NCI-H748 treated with DMSO at 0.1 percent for 48 hours (cell line): ENCODE measurements at regions not wholly inside any gene's neighbourhood (a gene's known extent, or its start where the extent isn't known, plus 50 kb on each side); places are given as distances from the start of the nearest gene placed in this dataset.

Experiments
- DNase-seq: peaks from one replicate; lab custom pipeline; 2025; lab: John Stamatoyannopoulos, UW

DNA sequence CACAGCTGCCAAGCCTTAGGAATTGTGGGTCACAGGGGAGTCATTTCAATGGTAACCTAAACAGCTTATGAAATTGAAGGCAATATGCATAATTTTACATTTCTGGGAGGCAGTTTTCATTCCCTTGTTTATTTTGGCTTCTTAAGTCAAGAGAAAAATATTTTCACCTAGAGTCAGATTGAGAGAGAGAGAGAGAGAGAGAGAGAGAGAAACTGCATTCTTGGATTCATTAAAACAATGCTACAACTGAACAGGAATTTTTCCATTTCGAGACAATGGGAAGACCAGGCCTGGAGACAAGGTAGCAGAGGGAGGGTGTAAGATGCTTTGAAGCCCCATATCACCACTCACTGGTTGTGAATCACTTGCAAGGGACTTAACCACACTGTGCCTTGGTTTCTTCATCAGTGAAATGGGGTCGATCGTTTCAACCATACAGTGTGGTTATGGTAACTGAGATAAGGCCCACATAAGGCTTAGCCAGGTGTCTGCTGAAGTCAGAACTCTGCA lies 224.7 kb upstream of the IRX3 start:
- DNase-seq = no peak

DNA sequence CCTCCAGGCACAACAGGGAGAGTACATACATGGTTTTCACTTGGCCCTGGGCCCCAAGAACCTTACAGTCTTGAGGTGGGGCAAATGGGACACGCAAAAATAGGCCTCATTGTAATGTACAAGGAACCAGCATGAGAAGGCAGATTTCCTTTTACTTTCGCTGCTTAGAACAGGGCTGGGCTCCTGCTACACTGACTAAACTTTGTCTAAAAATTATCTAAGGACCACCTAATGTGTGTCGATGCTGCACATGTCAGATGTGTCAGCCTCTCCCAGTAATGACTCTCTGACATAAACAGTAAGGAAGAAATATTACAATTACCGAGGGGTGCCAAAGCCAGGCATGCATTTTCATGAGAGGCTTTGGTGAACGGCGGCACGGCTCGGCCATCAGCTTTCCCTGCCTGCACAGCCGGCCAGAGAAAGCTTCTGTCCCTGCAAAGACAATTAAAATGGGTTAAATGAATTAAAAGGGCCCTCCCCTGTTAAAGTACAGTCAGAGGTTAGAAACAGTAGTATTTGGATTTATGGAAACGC lies 224.2 kb upstream of the IRX3 start:
- no peak for DNase-seq

DNA sequence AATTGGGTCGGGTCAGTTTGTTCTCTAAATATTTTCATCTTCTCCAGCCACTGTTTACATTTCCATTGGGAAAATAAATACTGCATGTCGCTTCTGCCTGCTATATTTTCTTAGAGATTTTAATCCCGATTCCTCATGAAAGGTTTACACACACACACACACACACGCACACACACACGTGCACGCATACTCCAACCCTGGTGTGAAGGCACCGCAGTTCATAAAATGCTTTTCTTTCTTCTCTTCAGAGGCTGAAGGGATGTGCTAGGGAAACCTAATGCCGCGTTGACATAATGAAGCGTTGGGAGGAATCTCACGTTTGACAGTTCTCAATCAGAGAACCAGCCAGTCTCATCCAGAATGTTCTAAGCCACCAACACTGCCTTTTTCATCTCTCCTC lies 222.9 kb upstream of the IRX3 start:
- DNase-seq = no peak

DNA sequence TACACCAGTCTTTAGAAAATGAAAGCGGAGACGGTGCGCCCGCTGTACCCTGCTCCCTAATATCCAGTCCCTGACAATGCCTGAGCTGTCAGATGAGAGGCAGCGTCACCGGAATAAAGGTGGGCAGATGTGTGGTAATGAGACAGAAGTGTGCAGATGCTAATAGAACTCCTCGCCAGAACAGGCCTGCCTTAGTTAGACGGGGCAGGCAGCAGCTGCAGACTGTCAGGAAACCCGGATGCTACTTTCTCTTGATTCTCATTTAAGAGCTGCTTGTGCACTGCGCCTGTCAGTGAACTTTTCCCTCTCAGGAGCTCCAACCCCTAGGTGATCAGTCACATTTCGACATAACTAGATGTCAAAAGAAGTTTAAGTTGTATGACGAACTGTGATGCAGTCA lies 221.8 kb upstream of the IRX3 start:
- no peak for DNase-seq

DNA sequence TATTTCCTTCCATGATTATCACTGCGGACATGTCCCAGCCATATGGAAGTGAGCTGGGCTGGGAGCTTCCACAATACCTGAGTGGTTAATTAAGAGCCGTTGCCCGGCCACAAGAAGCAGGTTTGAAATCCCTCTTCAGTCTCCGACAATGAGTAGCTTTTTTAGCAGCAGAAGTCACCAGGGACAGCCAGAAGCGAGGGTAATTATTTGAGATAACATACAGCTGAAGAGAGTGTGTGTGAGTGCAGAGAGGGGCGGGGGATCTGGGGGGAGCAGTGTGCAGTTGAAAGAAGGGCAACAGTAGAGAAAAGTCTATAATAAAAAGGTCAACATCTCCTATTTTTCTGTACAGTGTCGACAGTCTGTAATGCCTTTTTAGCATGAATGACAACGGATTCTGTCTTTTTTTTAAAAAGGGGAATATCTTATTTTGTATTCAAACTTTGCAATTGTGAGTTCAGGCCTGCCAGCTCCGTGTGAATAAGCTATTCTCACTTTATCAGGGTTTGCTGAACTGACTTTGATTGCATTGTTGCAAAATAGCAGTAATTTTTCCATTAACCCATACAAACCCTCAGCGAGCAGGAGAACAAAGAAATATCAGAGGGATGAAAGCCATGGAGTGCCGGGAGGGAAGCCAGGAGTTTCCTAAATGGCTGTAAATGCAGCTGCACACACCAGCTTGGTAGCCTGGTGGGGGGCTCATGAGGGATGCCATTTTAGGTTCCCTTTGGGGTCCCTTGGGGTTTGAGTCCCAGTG lies 220.3 kb upstream of the IRX3 start:
- peak; percentile 77 for DNase-seq

DNA sequence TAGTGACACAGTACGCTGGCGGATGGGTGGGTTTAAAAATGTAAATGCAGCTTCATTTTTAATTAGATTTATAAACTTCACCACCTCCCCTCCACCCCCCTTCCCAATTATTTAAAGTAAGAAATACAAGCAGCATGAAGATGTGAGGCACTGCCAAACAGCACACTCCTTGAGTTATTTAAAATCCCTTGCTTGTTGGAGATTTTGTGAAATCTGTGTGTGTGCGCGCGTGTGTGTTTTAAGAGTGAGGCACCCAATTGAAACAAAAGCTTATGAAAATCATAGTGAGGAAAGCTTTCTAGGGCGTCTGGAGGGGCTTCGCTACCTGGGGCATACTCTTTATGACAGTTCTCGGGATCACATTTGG lies 219.6 kb upstream of the IRX3 start:
- DNase-seq = no peak

DNA sequence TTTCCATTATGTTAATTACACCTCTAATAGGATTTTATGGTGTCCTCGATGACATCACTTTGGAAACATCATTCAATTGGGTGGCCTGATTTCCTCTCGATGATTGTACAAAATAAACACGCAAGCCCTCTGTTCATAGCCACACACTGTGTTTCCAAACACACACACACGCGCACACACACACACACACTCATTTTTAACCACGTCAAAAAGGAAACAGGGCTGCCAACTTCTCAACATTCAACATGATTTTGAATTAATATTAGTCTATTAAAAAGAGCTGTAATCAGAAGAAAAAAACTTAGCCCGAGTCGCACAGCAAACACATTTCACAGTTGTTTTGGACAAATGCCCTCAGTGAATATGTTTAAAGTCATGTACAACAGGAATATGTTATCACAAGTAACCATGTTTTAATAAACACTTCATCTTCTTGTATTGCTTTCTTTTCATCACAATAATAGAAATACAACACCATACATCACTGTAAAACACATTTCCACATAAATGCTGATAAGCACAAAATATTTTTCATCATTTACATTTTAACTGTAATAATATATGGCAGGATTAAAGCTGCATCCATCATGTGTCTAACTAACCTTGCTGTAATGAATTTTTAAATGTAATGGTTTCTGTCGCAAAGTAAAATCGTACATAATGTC lies 219.1 kb upstream of the IRX3 start:
- DNase-seq = peak; percentile 30

DNA sequence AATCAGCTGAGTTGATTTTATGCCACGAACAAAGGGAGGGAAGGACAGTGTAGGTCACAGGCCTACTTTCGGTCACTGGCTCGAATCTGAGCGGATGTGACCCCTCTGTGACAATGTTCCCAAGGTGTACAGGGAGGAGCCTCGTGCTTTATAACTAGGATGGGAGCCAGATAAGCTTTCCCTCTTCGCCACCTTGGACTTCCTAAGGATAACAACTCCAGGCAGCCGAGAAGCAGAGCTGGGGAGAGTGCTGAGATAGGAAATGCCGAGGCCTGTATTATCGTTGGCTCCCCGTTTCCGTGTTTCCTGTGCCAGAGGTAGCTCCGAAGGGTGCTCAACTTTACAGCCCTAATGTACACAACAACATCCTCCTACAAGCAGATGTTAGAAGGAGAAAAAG lies 217.8 kb upstream of the IRX3 start:
- DNase-seq = peak; percentile 29

DNA sequence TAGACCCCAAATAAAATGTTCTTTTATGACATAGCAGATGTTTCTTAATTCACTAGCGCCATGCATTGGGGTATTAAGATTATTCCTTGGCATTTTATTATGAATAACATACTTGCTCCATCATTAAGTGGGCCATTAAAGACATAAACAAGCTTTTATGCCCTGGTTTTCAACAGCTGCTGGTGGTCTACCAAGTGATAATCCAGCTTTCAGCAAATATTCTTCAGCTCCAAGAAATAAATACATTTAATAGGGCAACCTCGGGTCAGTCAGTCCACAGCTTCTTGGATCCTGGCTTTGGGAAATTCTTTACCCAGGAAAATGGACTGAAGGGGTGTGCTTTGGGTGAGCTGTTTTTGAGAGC lies 217.3 kb upstream of the IRX3 start:
- DNase-seq = no peak

DNA sequence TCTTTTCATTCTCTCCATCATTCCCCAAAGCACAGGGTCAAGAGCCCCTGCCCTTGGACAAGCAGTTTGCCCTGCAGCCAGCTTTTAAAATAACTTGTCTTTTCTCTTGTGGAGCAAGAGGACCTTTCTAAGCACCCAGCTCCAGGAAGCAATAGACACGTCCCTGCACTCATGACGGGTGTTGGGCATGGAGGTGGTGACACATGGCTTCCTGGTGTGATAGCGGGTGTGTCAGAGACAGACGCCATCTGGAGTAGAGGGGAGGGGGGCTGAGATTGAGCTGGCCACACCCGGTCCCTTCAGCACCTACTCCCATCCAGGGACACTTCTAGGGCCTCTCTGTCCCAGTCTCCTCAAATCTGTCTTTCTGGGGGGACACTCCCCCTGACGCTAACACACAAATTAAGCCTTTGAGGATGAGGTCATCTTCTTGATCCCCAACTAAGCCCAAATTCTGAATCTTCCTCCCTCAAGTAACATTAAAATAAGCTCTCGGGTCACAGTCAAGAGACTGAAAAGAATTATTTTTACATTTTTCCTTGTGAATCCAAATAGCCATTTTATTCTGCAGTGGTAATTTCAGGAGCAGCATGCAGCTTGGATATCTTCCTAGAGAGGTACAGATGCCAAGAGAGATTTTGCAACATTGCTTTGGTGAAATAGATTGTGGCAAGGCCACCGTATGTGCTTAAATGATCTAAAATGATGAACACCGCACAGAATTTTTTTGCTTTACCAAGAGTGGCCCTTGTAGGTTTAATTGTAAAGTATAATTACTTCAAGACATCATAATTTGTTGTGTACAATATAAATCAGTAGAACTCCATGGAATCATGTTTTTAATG lies 216.6 kb upstream of the IRX3 start:
- peak; percentile 12 for DNase-seq

DNA sequence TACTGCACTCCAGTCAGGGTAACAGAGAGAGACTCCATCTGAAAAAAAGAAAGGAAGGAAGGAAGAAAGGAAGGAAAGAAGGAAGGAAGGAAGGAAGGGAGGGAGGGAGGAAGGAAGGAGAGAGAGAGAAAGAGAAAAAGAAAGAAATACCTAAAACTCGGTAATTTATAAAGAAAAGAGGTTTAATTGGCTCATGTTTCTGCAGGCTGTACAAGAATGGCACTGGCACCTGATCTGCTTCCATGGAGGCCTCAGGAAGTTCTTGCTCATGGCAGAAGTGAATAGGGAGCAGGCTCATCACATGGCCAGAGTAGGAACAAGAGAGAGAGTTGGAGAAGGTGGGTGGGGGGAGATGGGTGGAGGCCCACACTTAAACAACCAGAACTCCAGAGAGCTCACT lies 215.2 kb upstream of the IRX3 start:
- no peak for DNase-seq

DNA sequence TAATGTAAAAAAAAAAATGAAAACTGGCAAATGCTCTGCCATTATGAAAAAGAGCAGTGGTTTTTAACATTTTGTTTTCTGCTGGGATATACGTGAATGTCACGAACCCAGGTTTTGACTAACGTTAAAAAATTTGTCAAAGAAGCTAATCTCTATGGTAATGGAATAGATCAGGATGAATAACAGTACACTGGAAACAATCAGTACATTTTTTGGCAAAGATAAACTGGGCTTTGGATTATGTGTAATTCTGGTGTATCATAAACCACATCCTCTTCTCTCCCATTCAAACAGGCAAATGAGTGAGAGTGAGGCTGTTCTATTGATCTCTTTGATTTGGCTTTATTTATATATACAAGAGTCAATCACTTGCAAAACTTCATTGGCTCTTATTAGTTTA lies 207.0 kb upstream of the IRX3 start:
- no peak for DNase-seq

DNA sequence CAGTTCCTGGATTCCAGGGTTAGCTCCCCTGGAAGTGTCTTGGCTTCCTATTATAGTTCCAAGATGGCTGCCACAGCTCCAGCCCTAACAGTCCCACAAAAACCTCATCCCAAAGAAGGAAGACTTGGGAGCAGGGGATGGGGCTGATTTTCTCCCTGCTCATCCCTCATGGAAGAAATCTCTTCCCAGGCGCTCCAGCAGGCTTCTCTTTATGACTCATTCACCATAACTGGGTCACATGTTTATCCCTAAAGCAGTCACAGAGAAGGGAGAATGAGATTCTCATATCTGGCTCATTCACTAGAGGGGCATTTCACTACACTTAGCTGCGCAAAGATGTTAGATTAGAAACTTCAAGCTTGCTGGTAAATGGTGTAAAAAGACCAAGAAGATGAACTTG lies 206.5 kb upstream of the IRX3 start:
- no peak for DNase-seq

DNA sequence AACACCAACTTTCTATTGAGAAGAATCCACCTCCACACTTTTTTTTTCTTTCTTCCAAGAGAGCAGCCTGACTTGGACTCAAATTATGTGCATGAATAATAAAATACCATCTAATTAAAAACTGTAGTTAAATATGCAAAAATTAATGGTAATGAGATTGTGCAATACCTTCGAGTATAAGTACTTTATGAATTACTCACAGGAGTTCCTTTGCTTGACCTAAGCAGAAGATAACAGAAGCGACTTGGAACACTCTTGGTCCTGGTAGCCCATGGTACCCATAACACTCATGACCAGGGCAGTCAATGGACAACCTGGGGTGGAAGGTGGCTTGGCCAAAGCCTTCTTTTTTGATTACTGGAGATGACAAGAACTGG lies 203.5 kb upstream of the IRX3 start:
- no peak for DNase-seq

DNA sequence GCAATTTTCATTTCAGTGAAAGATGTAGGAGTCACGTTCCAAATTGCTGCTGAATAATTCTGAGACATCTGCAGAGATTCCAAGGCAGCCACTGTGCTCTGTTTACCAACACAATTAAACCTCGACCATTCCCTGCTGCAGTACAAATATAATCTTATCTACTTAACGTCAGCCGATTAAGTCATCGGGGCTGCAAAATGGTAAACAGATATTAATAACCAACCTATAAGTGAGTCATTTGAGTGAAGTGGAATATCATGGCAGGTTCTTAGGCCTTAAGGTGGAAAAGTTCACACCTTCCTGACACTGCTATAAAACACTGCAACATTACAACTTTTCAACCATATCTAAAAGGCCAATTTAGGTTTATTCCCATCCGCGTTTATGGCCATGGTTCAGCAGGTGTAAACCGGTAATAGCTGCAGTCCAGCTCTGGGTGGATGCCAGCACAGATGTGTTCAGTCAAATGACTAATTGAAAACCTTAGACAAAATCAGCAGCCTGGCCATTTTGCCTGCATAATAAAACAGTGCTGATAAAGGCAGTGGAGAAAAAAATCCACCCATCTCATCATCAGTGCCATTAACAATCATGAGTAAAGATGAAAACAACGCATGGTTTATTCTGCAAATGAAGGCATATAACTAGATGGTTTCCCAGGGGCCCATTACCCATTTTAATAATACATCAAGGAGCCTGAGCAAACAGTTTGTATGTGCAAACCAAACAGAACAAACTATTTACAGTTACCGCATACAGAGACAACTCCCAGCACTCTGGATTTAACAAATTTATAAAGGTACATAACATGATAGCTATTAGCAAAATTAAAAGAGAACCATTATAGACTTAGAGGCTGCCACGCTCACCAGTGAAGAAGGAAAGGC lies 202.9 kb upstream of the IRX3 start:
- peak; percentile 94 for DNase-seq

DNA sequence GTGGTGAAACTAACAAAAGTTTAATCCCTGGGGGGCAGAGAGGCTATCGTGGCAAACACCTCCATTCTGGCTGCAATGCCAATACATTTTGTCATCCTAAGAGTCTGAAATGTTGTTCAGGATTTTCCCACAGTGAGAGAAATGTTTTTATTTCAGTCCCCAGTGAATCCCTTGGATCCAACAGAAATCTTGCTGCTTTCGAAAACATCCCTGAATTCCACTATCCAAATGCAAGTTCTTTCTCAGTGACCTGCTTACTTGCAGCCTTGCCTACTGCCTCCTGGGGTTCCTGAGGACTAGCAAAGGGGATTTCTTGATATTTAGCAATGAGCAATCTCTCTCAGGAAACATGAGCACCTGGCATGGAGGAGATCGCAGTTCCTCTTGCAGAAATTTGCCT lies 202.1 kb upstream of the IRX3 start:
- no peak for DNase-seq

DNA sequence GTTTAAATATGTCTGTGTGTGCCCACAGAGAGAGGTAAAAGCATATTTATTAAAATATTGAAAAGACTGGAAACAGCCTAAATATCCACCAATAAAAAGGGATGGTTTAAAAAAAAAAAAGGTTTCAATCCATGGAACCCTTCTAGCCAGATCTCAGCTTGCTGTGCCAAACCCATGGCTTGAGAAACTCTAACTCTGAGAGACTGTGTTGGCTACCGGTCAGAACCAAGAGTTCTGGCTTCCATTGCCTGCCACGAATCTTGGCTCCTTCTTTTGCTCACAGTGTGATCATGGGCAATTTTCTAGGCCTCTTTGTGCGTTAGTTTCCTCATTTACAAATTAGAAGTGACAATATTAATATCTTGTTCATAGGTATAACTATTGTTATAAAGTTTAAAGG lies 201.3 kb upstream of the IRX3 start:
- no peak for DNase-seq

DNA sequence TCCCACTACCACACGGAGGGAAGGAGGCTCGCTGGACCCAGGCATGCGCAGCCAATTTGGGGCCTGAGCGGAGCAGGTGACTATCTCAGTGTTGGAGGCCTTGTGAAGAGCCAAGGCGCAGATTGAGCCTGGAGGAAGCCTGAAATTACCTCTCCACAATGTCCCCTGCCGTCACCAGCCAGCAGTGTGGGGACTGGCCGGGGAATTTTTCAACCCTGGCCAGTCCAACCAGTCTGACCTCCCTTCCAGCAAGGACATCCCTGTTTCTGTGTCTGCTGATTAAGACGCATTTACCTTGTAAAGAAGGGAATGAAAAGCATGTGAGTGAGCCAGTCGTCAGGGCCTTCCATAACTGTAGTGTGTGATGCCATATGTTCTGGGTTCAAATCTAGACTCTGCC lies 198.1 kb upstream of the IRX3 start:
- DNase-seq = no peak

DNA sequence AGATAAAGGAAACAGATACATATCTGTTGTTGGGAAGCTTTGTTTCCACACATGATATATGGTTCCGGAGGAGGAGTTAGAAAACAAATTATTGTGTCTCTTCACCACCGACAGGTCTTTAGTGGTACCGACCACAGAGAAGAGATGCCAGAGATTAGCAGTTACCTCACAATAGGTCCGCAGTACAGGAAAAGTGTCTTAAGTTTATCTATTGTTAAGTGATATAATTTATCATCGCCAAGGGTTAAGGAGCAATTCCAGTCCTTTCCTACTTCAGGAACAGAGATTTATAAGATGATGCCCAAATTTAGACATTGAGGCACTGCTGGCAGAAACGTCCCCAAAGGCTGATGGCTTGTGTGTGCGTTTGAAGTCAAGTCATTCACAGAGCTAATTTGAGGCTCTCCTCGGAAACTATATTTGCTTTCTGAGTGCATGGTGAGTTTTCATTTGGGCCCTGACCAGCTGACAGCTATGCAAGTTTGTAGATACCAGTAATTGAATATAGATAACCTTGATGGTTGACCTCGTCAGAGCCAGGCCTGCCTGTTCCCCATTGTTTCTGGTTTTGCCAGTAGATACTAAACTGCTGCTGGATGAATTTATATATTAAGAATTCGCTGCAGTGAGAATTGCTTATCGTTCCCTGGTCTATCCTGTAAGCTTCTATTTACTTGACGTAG lies 196.4 kb upstream of the IRX3 start:
- no peak for DNase-seq

DNA sequence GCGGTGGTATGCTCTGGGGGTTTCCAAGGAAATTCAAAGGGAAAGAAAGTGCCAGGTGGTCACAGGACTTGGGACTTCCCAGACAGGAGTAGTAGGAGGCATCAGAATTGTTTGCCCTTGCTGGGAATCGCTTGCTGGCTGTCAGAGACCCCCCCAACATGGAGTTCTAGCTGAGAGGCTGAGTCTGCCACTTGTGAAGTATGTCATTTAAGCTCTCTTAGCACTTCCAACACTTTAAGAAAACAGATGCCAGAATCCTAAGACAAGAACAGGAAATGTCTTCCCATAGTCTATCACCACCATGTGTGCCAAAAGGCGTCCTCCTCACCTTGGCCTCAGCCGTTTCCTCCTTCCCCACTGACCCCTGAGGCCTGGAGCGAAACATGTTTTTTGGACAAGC lies 193.8 kb upstream of the IRX3 start:
- no peak for DNase-seq

DNA sequence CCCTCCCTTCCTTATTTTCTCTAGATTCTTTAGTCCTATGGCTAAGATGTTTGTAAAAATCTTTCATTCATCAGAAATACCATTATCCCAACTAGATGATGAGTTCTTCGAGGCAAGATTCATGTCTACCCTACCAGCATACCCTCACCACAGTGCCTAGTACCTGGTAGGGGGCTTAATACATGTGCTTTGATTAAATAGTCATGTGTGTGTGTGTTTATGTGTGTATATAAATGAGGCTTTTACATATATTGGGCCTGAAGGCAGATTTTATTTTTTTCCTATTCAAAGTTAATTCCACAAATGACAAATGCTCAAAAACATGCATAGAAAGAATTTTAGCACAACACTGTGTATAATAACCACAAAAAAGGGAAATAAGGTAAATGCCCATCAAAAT lies 193.0 kb upstream of the IRX3 start:
- no peak for DNase-seq
